ENCODE measurements at regions not wholly inside any gene's neighbourhood (a gene's known extent, or its start where the extent isn't known, plus 50 kb on each side); places are given as distances from the start of the nearest gene placed in this dataset.

DNA sequence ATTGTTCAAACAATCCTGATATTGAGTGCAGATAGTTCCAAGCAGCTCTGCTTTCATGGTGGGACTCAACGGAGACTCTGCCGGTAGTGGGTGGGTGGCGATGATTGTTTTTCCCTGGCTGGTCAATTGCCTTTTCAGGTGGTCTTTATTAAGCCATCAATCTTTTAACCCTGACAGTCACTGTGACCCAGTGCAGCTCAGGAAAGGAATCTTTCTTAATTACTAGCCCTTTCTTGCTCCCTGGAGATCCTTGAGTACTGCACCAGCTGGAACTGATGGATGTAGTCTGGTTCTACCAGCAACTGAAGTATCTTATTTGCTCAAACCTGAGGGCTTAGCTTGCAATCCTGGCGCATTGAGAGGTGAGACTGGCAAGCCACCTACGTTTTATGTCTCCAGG, 196.4 kb downstream of the PLPP3 start:
- Mint-ChIP-seq H3K27me3 (ENCODE audit: low read depth) (no peaks in the 10 kb centered on the region), H3K4me1 (peaks cover 10% of the 10 kb centered on the region in 2 experiments), H3K27ac (no peak overlapping the region), H3K36me3 (ENCODE audit: insufficient read depth in 1 of 3, low read depth in 3 of 3) (no peaks in the 10 kb centered on the region), H3K4me3 (no peak overlapping the region), H3K9me3 (no peaks in the 10 kb centered on the region)
- no peaks in the 10 kb centered on the region for H3K9me3 ChIP-seq (ENCODE audit: control insufficient read depth, low read depth, low read length)
- no peak overlapping the region for H2BK120ac ChIP-seq (ENCODE audit: low read depth, low read length, poor library complexity, severe bottlenecking)
- no peak overlapping the region for H2AFZ ChIP-seq (ENCODE audit: low read length)
- H3K56ac ChIP-seq (ENCODE audit: insufficient read length, low read depth, low read length): no peak overlapping the region
- no CpG with 5 or more reads among the region's 5 CpGs for WGBS (ENCODE audit: extremely low coverage, insufficient read length, low lambda C conversion rate)
- no peak overlapping the region for H4K5ac ChIP-seq (ENCODE audit: insufficient read length, low read depth, low read length)
- H3K23ac ChIP-seq (ENCODE audit: insufficient read length, low read depth, low read length): no peak overlapping the region
- no peak overlapping the region for H2BK20ac ChIP-seq (ENCODE audit: low read depth, low read length, poor library complexity, severe bottlenecking)
- H4K8ac ChIP-seq (replicated peaks; ENCODE audit: insufficient read length, low read depth, low read length): no peak overlapping the region
- H3K27me3 ChIP-seq (ENCODE audit: insufficient read depth, low read length): no peaks in the 10 kb centered on the region
- H2BK15ac ChIP-seq (ENCODE audit: low read depth, low read length): no peak overlapping the region
- no peak overlapping the region for H3K9ac ChIP-seq (ENCODE audit: extremely low read depth, insufficient read length, low read length)
- H3K4me2 ChIP-seq (ENCODE audit: insufficient read depth, insufficient read length, low read length): no peak overlapping the region
- H3K14ac ChIP-seq (ENCODE audit: insufficient read depth, low read length): no peak overlapping the region
- no peaks in the 10 kb centered on the region for H3K23me2 ChIP-seq (ENCODE audit: insufficient read length, low read depth, low read length, poor library complexity, severe bottlenecking)
- no peak overlapping the region for H2BK5ac ChIP-seq (ENCODE audit: insufficient read length, low read length)
- H2BK12ac ChIP-seq (ENCODE audit: insufficient read length, low read depth, low read length): no peak overlapping the region
- no peak overlapping the region for H2AK5ac ChIP-seq (ENCODE audit: insufficient read length, low read length)
- TF ChIP-seq, protein P1, sequence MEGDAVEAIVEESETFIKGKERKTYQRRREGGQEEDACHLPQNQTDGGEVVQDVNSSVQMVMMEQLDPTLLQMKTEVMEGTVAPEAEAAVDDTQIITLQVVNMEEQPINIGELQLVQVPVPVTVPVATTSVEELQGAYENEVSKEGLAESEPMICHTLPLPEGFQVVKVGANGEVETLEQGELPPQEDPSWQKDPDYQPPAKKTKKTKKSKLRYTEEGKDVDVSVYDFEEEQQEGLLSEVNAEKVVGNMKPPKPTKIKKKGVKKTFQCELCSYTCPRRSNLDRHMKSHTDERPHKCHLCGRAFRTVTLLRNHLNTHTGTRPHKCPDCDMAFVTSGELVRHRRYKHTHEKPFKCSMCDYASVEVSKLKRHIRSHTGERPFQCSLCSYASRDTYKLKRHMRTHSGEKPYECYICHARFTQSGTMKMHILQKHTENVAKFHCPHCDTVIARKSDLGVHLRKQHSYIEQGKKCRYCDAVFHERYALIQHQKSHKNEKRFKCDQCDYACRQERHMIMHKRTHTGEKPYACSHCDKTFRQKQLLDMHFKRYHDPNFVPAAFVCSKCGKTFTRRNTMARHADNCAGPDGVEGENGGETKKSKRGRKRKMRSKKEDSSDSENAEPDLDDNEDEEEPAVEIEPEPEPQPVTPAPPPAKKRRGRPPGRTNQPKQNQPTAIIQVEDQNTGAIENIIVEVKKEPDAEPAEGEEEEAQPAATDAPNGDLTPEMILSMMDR (conservative IDR thresholded peaks at IDR 0.05): no peak
- H3K79me2 ChIP-seq (ENCODE audit: insufficient read depth, low read length): no peaks in the 10 kb centered on the region
- no peaks in the 10 kb centered on the region for H3K4me1 ChIP-seq (ENCODE audit: insufficient read depth, low read length)
- H3K27ac ChIP-seq (ENCODE audit: insufficient read length, low read depth, low read length): no peak overlapping the region
- H3T11ph ChIP-seq (ENCODE audit: low read length): no peak overlapping the region
- H3K4ac ChIP-seq (ENCODE audit: low read depth, low read length): no peak overlapping the region
- H4K91ac ChIP-seq (ENCODE audit: insufficient read length, low read depth, low read length): no peak overlapping the region
- no peak for DNase-seq
- H3K18ac ChIP-seq (ENCODE audit: insufficient read length, low read depth, low read length): no peak overlapping the region
- no peaks in the 10 kb centered on the region for H3K79me1 ChIP-seq (ENCODE audit: insufficient read depth, low read depth, low read length, poor library complexity, severe bottlenecking)
- no peaks in the 10 kb centered on the region for H4K20me1 ChIP-seq (ENCODE audit: control insufficient read depth, insufficient read depth, insufficient read length)

Measured in H9 (cell line).